ENCODE measurements at regions not wholly inside any gene's neighbourhood (a gene's known extent, or its start where the extent isn't known, plus 50 kb on each side); places are given as distances from the start of the nearest gene placed in this dataset.
"Not testable (repeated sequence)": the region's sequence is repeated elsewhere in the genome, so short reads cannot be mapped to it uniquely, and the experiment has no call there.

DNA sequence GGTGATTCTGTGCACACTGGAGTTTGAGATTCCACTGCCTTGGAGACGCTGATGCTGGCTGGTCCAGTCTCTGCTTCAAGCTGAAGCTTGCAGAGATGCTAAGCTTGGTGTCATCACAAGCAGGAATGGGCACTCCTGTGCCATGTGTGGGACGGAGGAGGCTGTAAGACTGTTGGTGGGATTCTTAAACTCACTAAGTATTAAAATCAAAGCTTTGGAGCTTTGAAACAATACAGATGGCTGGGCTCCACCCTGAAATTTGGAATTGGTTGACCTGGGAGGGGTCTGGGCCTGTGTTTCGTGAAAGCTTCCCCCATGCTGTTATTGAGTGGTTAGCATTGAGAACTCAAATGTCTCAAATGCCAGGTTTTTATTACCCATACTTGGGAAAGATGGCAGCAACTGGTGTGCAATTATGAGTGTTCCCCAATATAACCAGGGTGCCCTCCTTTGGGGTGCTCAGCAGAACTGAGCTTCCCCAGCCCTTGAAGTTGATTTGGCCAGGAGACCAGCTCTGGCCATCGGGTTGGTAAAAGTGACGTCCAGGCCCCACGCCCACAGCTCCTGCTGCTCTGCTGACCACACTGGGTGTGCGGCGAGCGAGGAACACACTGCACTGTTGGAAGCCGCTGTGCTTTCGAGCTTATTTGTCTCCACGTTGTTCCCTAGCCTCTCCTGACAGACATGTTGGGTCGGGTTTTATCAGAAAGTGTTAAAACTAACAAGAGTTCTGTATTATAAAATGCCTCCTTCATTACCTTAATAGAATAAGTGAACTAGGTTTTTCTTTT lies 377.7 kb downstream of the GLRX3 start:
- no peak for DNase-seq
- no peaks in the 10 kb centered on the region for H3K9me3 ChIP-seq (ENCODE audit: control insufficient read depth in 1 of 2, low read length in 2 of 2)
- H3K4me3 ChIP-seq (ENCODE audit: low read length in 2 of 2) = no peak overlapping the region
- ChIA-PET POLR2A (ENCODE audit: partially characterized antibody) (no interaction called here), CTCF (ENCODE audit: partially characterized antibody) (no interaction called here)
- intact Hi-C loops (cut with micrococcal nuclease) = no loop called here
- H3K27ac ChIP-seq (ENCODE audit: low read depth, low read length) = no peak overlapping the region
- no peaks in the 10 kb centered on the region for H3K4me1 ChIP-seq (ENCODE audit: insufficient read depth, low read length)
- H3K9me3 Mint-ChIP-seq = peaks cover 0 to 16% (median 3%) of the 10 kb centered on the region in 8 donors
- H3K27me3 Mint-ChIP-seq = peaks cover 0 to 4% of the 10 kb centered on the region in 2 donors
- H3K4me1 Mint-ChIP-seq = no peaks in the 10 kb centered on the region
- no peaks in the 10 kb centered on the region for H3K27me3 ChIP-seq (ENCODE audit: insufficient read depth, low read length)
- no peaks in the 10 kb centered on the region for H3K36me3 ChIP-seq (ENCODE audit: insufficient read depth, low read length)
- H3K4me3 Mint-ChIP-seq = no peak overlapping the region
- H3K36me3 Mint-ChIP-seq = no peaks in the 10 kb centered on the region
- peak overlapping the region in 1 of 7 donors; percentile 4 for H3K27ac Mint-ChIP-seq

DNA sequence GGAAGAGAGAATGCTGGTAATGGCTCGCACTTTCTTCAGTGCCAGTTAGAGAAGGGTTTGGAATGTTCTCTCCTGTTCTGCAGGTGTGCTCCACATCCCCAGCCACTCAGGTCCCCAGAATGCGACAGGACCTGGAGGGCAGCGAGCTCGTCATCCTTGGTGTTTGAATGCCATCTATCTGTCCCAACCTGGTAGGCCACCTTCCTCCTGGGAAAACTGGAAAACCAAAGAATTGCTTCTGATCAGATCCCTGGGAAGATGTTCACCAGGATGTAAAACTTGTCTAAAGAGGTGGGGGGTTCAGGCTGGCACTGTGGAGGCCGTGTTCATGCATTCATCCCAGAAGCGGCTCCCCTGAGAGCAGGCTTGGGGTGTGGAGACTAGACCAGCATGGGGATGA lies 379.5 kb downstream of the GLRX3 start:
- no peak overlapping the region for H3K4me3 Mint-ChIP-seq
- no peaks in the 10 kb centered on the region for H3K36me3 ChIP-seq (ENCODE audit: insufficient read depth, low read length)
- POLR2A ChIA-PET (ENCODE audit: partially characterized antibody) = no interaction called here
- H3K27me3 ChIP-seq (ENCODE audit: insufficient read depth, low read length) = no peaks in the 10 kb centered on the region
- no peaks in the 10 kb centered on the region for H3K9me3 ChIP-seq (ENCODE audit: control insufficient read depth in 1 of 2, low read length in 2 of 2)
- peaks cover 0 to 18% (median 8%) of the 10 kb centered on the region in 8 donors for H3K9me3 Mint-ChIP-seq
- CTCF ChIA-PET (ENCODE audit: partially characterized antibody) = no interaction called here
- intact Hi-C loops (cut with micrococcal nuclease) = no loop called here
- no peak overlapping the region for H3K4me3 ChIP-seq (ENCODE audit: low read length in 2 of 2)
- no peaks in the 10 kb centered on the region for H3K36me3 Mint-ChIP-seq
- DNase-seq = no peak
- H3K27me3 Mint-ChIP-seq = no peaks in the 10 kb centered on the region
- no peaks in the 10 kb centered on the region for H3K4me1 Mint-ChIP-seq
- no peak overlapping the region for H3K27ac Mint-ChIP-seq
- H3K4me1 ChIP-seq (ENCODE audit: insufficient read depth, low read length) = no peaks in the 10 kb centered on the region
- H3K27ac ChIP-seq (ENCODE audit: low read depth, low read length) = no peak overlapping the region

DNA sequence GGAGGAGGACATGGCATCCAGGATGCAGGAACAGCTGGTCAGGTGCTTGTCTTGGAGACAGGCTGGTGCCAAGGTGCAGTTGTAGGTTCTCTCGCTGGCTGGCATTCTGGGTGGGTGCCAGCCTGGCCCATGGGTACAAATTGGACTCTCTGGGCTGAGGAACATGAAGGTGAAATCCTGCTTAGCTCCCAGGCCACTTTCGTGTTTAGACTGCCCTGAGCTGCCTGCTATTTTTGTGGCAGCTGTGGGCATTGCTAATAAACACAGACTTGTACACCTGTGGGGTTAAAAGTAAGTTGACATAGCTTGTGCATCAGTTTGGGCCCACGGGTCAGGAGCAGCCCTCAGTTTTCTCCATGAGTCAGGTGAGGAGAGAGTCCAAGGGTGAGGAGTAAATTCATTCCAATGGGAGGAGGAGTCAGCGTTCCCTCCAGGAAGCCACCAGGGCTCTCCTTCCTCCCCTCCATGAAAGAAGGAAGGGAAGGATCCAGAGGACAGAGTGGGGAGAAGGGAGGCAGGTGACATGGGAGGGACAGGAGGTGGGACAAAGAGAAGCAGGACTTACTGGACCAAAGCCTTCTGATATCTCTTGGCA lies 380.0 kb downstream of the GLRX3 start:
- Histone ChIP-seq H3K4me3 (ENCODE audit: low read length in 2 of 2) (no peak overlapping the region), H3K9me3 (ENCODE audit: control insufficient read depth in 1 of 2, low read length in 2 of 2) (no peaks in the 10 kb centered on the region), H3K27ac (ENCODE audit: low read depth, low read length) (no peak overlapping the region), H3K27me3 (ENCODE audit: insufficient read depth, low read length) (no peaks in the 10 kb centered on the region), H3K4me1 (ENCODE audit: insufficient read depth, low read length) (no peaks in the 10 kb centered on the region), H3K36me3 (ENCODE audit: insufficient read depth, low read length) (no peaks in the 10 kb centered on the region)
- H3K27me3 Mint-ChIP-seq = no peaks in the 10 kb centered on the region
- CTCF ChIA-PET (ENCODE audit: partially characterized antibody) = no interaction called here
- peaks cover 0 to 18% (median 8%) of the 10 kb centered on the region in 8 donors for H3K9me3 Mint-ChIP-seq
- H3K36me3 Mint-ChIP-seq = no peaks in the 10 kb centered on the region
- intact Hi-C loops (cut with micrococcal nuclease) = no loop called here
- H3K4me3 Mint-ChIP-seq = no peak overlapping the region
- POLR2A ChIA-PET (ENCODE audit: partially characterized antibody) = no interaction called here
- DNase-seq = no peak
- H3K4me1 Mint-ChIP-seq = no peaks in the 10 kb centered on the region
- no peak overlapping the region for H3K27ac Mint-ChIP-seq

DNA sequence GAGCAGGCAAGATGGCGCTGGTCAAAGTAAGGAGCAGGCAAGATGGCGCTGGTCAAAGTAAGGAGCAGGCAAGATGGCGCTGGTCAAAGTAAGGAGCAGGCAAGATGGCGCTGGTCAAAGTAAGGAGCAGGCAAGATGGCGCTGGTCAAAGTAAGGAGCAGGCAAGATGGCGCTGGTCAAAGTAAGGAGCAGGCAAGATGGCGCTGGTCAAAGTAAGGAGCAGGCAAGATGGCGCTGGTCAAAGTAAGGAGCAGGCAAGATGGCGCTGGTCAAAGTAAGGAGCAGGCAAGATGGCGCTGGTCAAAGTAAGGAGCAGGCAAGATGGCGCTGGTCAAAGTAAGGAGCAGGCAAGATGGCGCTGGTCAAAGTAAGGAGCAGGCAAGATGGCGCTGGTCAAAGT lies 382.7 kb downstream of the GLRX3 start:
- DNase-seq; POLR2A ChIA-PET (ENCODE audit: partially characterized antibody); intact Hi-C loops (cut with micrococcal nuclease): not testable (repeated sequence)

DNA sequence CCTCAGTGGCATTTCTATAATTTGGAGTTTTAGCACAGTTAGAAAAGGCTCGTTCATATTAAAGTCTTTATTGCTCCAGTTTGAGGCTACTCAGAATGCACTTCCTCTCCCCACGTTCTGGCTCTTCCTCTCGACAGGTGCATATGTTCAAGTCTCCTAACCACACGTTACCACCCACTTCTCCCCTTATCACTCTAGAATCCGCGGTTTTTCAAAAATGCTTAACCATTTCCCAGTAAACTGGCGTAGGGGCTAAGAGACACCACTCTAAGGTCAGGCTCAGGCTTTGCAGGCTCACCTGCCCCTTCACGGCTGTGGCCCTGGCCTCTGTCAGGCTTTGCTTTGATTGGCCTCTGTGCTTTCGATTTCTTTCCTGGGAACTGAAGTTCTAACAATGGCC lies 383.6 kb downstream of the GLRX3 start:
- no peak overlapping the region for H3K4me3 Mint-ChIP-seq
- no peaks in the 10 kb centered on the region for H3K36me3 Mint-ChIP-seq
- no peaks in the 10 kb centered on the region for H3K36me3 ChIP-seq (ENCODE audit: insufficient read depth, low read length)
- H3K4me1 Mint-ChIP-seq = no peaks in the 10 kb centered on the region
- intact Hi-C loops (cut with micrococcal nuclease) = no loop called here
- no peak overlapping the region for H3K4me3 ChIP-seq (ENCODE audit: low read length in 2 of 2)
- no peak overlapping the region for H3K27ac ChIP-seq (ENCODE audit: low read depth, low read length)
- no peaks in the 10 kb centered on the region for H3K27me3 Mint-ChIP-seq
- H3K27ac Mint-ChIP-seq = no peak overlapping the region
- DNase-seq = no peak
- no peaks in the 10 kb centered on the region for H3K4me1 ChIP-seq (ENCODE audit: insufficient read depth, low read length)
- ChIA-PET POLR2A (ENCODE audit: partially characterized antibody) (no interaction called here), CTCF (ENCODE audit: partially characterized antibody) (no interaction called here)
- no peaks in the 10 kb centered on the region for H3K27me3 ChIP-seq (ENCODE audit: insufficient read depth, low read length)
- no peaks in the 10 kb centered on the region for H3K9me3 ChIP-seq (ENCODE audit: control insufficient read depth in 1 of 2, low read length in 2 of 2)
- H3K9me3 Mint-ChIP-seq = peaks cover 0 to 18% (median 8%) of the 10 kb centered on the region in 8 donors

More for the DNA sequence above, 382.7 kb downstream of the GLRX3 start:
- H3K27me3 Mint-ChIP-seq; H3K4me1 Mint-ChIP-seq; H3K36me3 Mint-ChIP-seq; CTCF ChIA-PET (ENCODE audit: partially characterized antibody); H3K27ac ChIP-seq (ENCODE audit: low read depth, low read length); H3K4me3 ChIP-seq (ENCODE audit: low read length in 2 of 2); H3K4me1 ChIP-seq (ENCODE audit: insufficient read depth, low read length); H3K9me3 ChIP-seq (ENCODE audit: control insufficient read depth in 1 of 2, low read length in 2 of 2); H3K36me3 ChIP-seq (ENCODE audit: insufficient read depth, low read length); H3K27me3 ChIP-seq (ENCODE audit: insufficient read depth, low read length); H3K4me3 Mint-ChIP-seq; H3K27ac Mint-ChIP-seq: not testable (repeated sequence)
- peaks cover 0 to 18% (median 8%) of the 10 kb centered on the region in 8 donors for H3K9me3 Mint-ChIP-seq

DNA sequence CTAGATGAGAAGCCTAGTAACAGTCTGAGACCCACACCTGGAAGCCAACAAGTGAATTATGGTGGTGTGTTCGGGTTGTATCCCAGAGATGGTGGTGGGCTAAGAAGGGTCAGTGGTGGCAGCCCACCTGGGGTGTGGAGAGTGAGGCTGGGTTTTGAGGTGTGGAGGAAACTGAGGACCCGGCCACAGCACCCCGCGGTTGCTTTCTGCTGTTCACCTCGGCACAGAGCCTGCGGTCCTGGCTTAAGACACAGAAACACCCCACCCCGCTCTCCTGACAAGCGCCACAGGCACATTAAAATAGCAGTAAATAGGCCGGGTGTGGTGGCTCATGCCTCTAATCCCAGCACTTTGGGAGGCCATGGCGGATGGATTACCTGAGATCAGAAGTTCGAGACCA lies 395.1 kb downstream of the GLRX3 start:
- Histone ChIP-seq H3K27ac (ENCODE audit: low read depth, low read length) (no peak overlapping the region), H3K9me3 (ENCODE audit: control insufficient read depth in 1 of 2, low read length in 2 of 2) (no peaks in the 10 kb centered on the region), H3K4me3 (ENCODE audit: low read length in 2 of 2) (no peak overlapping the region), H3K4me1 (ENCODE audit: insufficient read depth, low read length) (no peaks in the 10 kb centered on the region), H3K27me3 (ENCODE audit: insufficient read depth, low read length) (no peaks in the 10 kb centered on the region), H3K36me3 (ENCODE audit: insufficient read depth, low read length) (no peaks in the 10 kb centered on the region)
- no peak overlapping the region for H3K27ac Mint-ChIP-seq
- ChIA-PET POLR2A (ENCODE audit: partially characterized antibody) (no interaction called here), CTCF (ENCODE audit: partially characterized antibody) (no interaction called here)
- no peak overlapping the region for H3K4me3 Mint-ChIP-seq
- intact Hi-C loops (cut with micrococcal nuclease) = no loop called here
- peaks cover 2 to 4% of the 10 kb centered on the region in 2 donors for H3K27me3 Mint-ChIP-seq
- DNase-seq = no peak
- H3K4me1 Mint-ChIP-seq = no peaks in the 10 kb centered on the region
- H3K9me3 Mint-ChIP-seq = peaks cover 0 to 4% (median 2%) of the 10 kb centered on the region in 8 donors
- no peaks in the 10 kb centered on the region for H3K36me3 Mint-ChIP-seq

DNA sequence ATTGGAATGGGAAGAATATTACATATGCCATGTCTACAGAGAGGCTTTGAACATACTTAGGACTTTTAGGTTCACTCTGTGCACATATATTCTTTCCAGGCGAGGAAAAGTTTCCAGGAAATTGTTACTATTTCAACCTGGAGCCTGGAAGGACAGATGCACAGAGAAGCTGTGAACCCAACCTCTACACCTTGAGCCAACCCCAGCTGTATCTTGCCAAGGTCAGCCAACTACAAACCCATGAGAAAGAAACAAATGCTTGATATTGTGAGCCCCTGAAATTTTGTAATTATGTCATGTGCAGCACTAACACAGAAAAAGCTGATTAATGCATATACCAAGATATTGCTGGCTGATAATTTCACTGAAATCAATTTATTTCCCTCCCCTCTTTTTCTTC lies 404.9 kb downstream of the GLRX3 start:
- no peaks in the 10 kb centered on the region for H3K36me3 Mint-ChIP-seq
- peaks cover 2 to 8% of the 10 kb centered on the region in 2 donors for H3K27me3 Mint-ChIP-seq
- H3K27ac Mint-ChIP-seq = no peak overlapping the region

More for the DNA sequence above, 404.9 kb downstream of the GLRX3 start:
- no peaks in the 10 kb centered on the region for H3K36me3 ChIP-seq (ENCODE audit: insufficient read depth, low read length)
- no peak overlapping the region for H3K27ac ChIP-seq (ENCODE audit: low read depth, low read length)
- H3K4me3 ChIP-seq (ENCODE audit: low read length in 2 of 2) = no peak overlapping the region
- H3K9me3 ChIP-seq (ENCODE audit: control insufficient read depth in 1 of 2, low read length in 2 of 2) = no peaks in the 10 kb centered on the region
- ChIA-PET POLR2A (ENCODE audit: partially characterized antibody) (no interaction called here), CTCF (ENCODE audit: partially characterized antibody) (no interaction called here)
- no peak for DNase-seq
- intact Hi-C loops (cut with micrococcal nuclease) = no loop called here
- Mint-ChIP-seq H3K9me3 (peaks cover 0 to 18% (median 5%) of the 10 kb centered on the region in 8 donors), H3K4me3 (no peak overlapping the region), H3K4me1 (no peaks in the 10 kb centered on the region)
- no peaks in the 10 kb centered on the region for H3K4me1 ChIP-seq (ENCODE audit: insufficient read depth, low read length)
- no peaks in the 10 kb centered on the region for H3K27me3 ChIP-seq (ENCODE audit: insufficient read depth, low read length)

All from CD4-positive, alpha-beta memory T cell (primary cell).